ENCODE measurements at regions not wholly inside any gene's neighbourhood (a gene's known extent, or its start where the extent isn't known, plus 50 kb on each side); places are given as distances from the start of the nearest gene placed in this dataset.

- intact Hi-C loops (cut with micrococcal nuclease; ENCODE audit: unreplicated experiment): no loop called here
- no peaks in the 10 kb centered on the region; the same call in 1 of the 2 replicates for H3K27me3 ChIP-seq (ENCODE audit: insufficient read depth, low read depth)
- H4K20me1 ChIP-seq (ENCODE audit: insufficient read depth): no peaks in the 10 kb centered on the region; the same call in 1 of the 2 replicates
- no TSS peak for BruUV-seq (replicated peaks)
- H3K79me2 ChIP-seq (ENCODE audit: low read depth): no peaks in the 10 kb centered on the region
- H3K27ac ChIP-seq: no peak overlapping the region
- no peaks in the 10 kb centered on the region for H3K36me3 ChIP-seq (ENCODE audit: low read depth)
- no peaks in the 10 kb centered on the region for H3K9me3 ChIP-seq (ENCODE audit: insufficient read depth, low read depth)
- no peak for TF ChIP-seq CTCF (conservative IDR thresholded peaks at IDR 0.05)
- TF ChIP-seq EZH2 (IDR thresholded peaks at IDR 0.05; ENCODE audit: low read depth): no peak
- no peaks in the 10 kb centered on the region for H3K9me2 ChIP-seq (ENCODE audit: insufficient read depth)
- CTCF ChIA-PET: interaction anchor here (1.4 kb wide), 1 partner anchor 31 kb away, joined by 4 read pairs; no protein-coding TSS in a partner anchor
- no peaks in the 10 kb centered on the region for H3F3A ChIP-seq (ENCODE audit: insufficient read depth, low read depth)
- DNase-seq: no peak
- no peak overlapping the region for H3K4me2 ChIP-seq
- no peak overlapping the region for H2AFZ ChIP-seq
- H3K4me3 ChIP-seq: no peak overlapping the region
- POLR2A ChIA-PET (ENCODE audit: unreplicated experiment): no interaction called here
- no peaks in the 10 kb centered on the region for H3K4me1 ChIP-seq (replicated peaks; ENCODE audit: insufficient read depth)
These were observed 74.3 kb upstream of the DAB2IP start for GRCh38 chr9:121577166-121577565.

DNA sequence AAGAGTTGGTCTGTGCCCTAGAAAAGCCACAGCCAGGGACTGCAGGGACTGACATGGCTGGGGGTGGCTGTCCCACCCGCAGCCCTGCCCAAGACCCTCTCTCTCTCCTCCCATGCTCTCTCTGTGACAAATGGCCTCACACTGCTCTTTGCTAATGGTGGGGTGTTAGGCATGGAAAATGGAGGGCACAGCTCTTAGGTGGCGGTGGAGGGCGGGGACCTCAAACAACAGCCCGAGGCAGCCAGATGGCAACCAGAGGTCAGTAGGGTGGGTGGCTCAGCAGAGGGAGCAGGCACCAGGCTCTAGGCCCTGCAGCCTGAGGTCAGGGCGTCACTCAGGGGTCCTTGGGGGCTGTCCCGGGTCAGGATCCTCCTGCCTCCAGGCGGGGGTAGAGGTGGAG is 73.9 kb upstream of the DAB2IP start:
- DNase-seq: no peak
- Histone ChIP-seq H3K9me2 (ENCODE audit: insufficient read depth) (no peaks in the 10 kb centered on the region), H3K4me3 (no peak overlapping the region), H3K4me2 (no peak overlapping the region), H3K36me3 (ENCODE audit: low read depth) (no peaks in the 10 kb centered on the region), H2AFZ (no peak overlapping the region), H3K27ac (no peak overlapping the region), H3K79me2 (ENCODE audit: low read depth) (no peaks in the 10 kb centered on the region), H3K9me3 (ENCODE audit: insufficient read depth, low read depth) (no peaks in the 10 kb centered on the region), H3F3A (ENCODE audit: insufficient read depth, low read depth) (no peaks in the 10 kb centered on the region), H4K20me1 (ENCODE audit: insufficient read depth) (no peaks in the 10 kb centered on the region; the same call in 1 of the 2 replicates), H3K27me3 (ENCODE audit: insufficient read depth, low read depth) (no peaks in the 10 kb centered on the region; the same call in 1 of the 2 replicates), H3K4me1 (replicated peaks; ENCODE audit: insufficient read depth) (no peaks in the 10 kb centered on the region)
- TF ChIP-seq EZH2 (IDR thresholded peaks at IDR 0.05; ENCODE audit: low read depth) (no peak), CTCF (conservative IDR thresholded peaks at IDR 0.05) (no peak)
- ChIA-PET POLR2A (ENCODE audit: unreplicated experiment) (no interaction called here), CTCF (interaction anchor here (1.4 kb wide), 1 partner anchor 31 kb away, joined by 4 read pairs; no protein-coding TSS in a partner anchor)
- no TSS peak for BruUV-seq (replicated peaks)
- intact Hi-C loops (cut with micrococcal nuclease; ENCODE audit: unreplicated experiment): no loop called here

GRCh38 chr9:121581786-121582600 is 69.4 kb upstream of the DAB2IP start:
- no peak for DNase-seq

More at GRCh38 chr9:121581786-121582600, 69.4 kb upstream of the DAB2IP start:
- TF ChIP-seq EZH2 (IDR thresholded peaks at IDR 0.05; ENCODE audit: low read depth): no peak
- TF ChIP-seq CTCF (conservative IDR thresholded peaks at IDR 0.05): no peak
- Histone ChIP-seq H3K4me2 (no peak overlapping the region), H3F3A (ENCODE audit: insufficient read depth, low read depth) (no peaks in the 10 kb centered on the region), H3K4me3 (no peak overlapping the region), H3K4me1 (replicated peaks; ENCODE audit: insufficient read depth) (no peaks in the 10 kb centered on the region), H3K27ac (no peak overlapping the region), H3K9me2 (ENCODE audit: insufficient read depth) (no peaks in the 10 kb centered on the region), H3K9me3 (ENCODE audit: insufficient read depth, low read depth) (no peaks in the 10 kb centered on the region), H3K36me3 (ENCODE audit: low read depth) (no peaks in the 10 kb centered on the region), H4K20me1 (ENCODE audit: insufficient read depth) (no peaks in the 10 kb centered on the region; the same call in 1 of the 2 replicates), H3K79me2 (ENCODE audit: low read depth) (no peaks in the 10 kb centered on the region), H2AFZ (no peak overlapping the region), H3K27me3 (ENCODE audit: insufficient read depth, low read depth) (no peaks in the 10 kb centered on the region; the same call in 1 of the 2 replicates)
- CTCF ChIA-PET: no interaction called here
- intact Hi-C loops (cut with micrococcal nuclease; ENCODE audit: unreplicated experiment): no loop called here
- no TSS peak for BruUV-seq (replicated peaks)
- POLR2A ChIA-PET (ENCODE audit: unreplicated experiment): no interaction called here

Data from PC-9 (cell line).